SJCRH30 (cell line): ENCODE measurements at regions not wholly inside any gene's neighbourhood (a gene's known extent, or its start where the extent isn't known, plus 50 kb on each side); places are given as distances from the start of the nearest gene placed in this dataset.
A peak's percentile ranks its signal among the peaks of the same experiment; 100 is the strongest.

Source experiments
- DNase-seq, 2 experiments: peaks; one replicate each; pipeline ENCODE4 v3.0.0-alpha.2; 2015 to 2020
- H3K27ac ChIP-seq: fragments of 250-450 bp; sonication (Bioruptor Pico); 2 replicates; pipeline ENCODE4 v1.5.1; 2020; ENCODE audit warnings: mild to moderate bottlenecking, moderate library complexity
- H3K27me3 ChIP-seq: fragments of 250-450 bp; sonication (Bioruptor Pico); 2 replicates; pipeline ENCODE4 v1.5.1; 2020; ENCODE audit warnings: mild to moderate bottlenecking, moderate library complexity
- H3K36me3 ChIP-seq: fragments of 250-450 bp; sonication (Bioruptor Pico); 2 replicates; pipeline ENCODE4 v1.5.1; 2020; ENCODE audit warnings: mild to moderate bottlenecking, moderate library complexity
- H3K4me1 ChIP-seq: fragments of 250-450 bp; sonication (Bioruptor Pico); 2 replicates; pipeline ENCODE4 v1.5.1; 2020; ENCODE audit warnings: mild to moderate bottlenecking, moderate library complexity
- H3K4me3 ChIP-seq: fragments of 250-450 bp; sonication (Bioruptor Pico); 2 replicates; pipeline ENCODE4 v1.5.1; 2020; ENCODE audit warnings: mild to moderate bottlenecking, moderate library complexity
- H3K9me3 ChIP-seq: fragments of 250-450 bp; sonication (Bioruptor Pico); replicated peaks from 2 replicates; pipeline ENCODE4 v1.5.1; 2020; ENCODE audit warnings: mild to moderate bottlenecking, moderate library complexity

DNA sequence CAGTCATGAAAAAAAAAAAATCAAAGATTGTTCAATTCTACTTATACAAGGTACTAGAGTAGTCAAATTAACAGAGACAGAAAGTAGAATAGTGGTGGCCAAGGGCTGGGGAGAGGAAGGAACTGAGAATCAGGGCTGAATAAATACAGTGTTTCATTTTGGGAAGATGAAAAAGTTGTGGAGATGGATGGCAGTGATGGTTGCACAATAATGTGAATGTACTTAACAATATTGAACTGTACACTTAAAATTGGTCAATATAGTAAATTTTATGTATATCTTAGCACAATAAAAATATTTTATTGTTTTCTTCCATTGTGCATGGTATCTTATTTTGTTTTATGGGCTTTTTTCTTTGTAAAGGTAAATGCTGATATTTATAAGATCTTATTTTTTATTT lies 262.2 kb upstream of the AGTR1 start:
- no peak overlapping the region for H3K27ac ChIP-seq
- H3K4me1 ChIP-seq, result no peaks in the 10 kb centered on the region
- no peaks in the 10 kb centered on the region for H3K36me3 ChIP-seq
- no peaks in the 10 kb centered on the region for H3K9me3 ChIP-seq
- no peaks in the 10 kb centered on the region for H3K27me3 ChIP-seq
- H3K4me3 ChIP-seq, result no peak overlapping the region
- no peak for DNase-seq

DNA sequence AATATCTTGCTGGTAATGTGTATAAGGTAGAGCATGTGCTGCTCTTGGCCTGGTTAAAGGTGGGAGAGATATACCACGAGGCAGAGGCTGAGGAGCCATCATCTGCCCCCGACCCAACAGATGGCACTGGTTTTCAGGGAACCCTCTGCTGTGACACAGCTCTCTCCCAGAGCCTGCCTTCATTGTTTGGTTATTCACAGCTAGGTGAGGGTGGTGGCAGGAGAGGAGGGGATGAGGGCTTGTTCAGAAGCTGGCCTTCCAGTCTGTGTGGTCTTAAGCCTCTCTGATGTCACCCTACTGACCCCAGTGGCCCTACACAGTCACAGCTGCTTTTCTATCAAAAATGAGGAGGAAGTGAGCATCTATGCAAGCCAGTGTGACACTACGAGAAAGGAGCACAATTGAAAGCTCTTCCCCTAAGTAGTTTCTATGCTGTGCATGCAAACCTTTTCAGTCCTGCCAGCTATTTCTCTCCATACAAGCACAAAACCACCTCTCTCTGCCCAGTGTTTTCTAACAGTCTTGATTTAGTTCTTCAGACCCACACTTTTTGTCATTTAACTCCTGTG lies 258.4 kb upstream of the AGTR1 start:
- no peak overlapping the region for H3K4me3 ChIP-seq
- no peaks in the 10 kb centered on the region for H3K36me3 ChIP-seq
- no peaks in the 10 kb centered on the region for H3K9me3 ChIP-seq
- DNase-seq, result peak; percentile 2 to 5
- no peaks in the 10 kb centered on the region for H3K4me1 ChIP-seq
- H3K27me3 ChIP-seq, result no peaks in the 10 kb centered on the region
- H3K27ac ChIP-seq, result no peak overlapping the region

DNA sequence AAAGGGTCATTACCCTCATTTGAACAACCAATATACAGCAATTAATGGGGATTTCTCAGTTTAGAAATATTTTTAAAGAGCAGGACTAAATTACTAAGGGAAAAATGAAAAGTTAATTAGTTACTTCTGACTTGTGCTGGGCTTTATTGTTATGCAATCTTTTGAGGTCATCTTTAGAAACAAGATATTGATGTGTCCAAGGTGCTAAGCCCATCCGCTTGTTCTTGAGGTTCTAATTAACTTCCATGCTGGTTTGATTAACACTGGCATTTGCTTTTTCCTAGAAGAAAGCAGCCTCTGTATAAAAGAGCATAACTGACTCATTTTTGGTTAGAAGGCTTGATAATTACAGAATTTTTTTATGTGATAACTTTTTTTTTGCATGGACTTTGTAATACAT lies 256.5 kb upstream of the AGTR1 start:
- H3K27ac ChIP-seq, result no peak overlapping the region
- H3K9me3 ChIP-seq, result no peaks in the 10 kb centered on the region
- no peak overlapping the region for H3K4me3 ChIP-seq
- no peaks in the 10 kb centered on the region for H3K27me3 ChIP-seq
- no peaks in the 10 kb centered on the region for H3K36me3 ChIP-seq
- no peaks in the 10 kb centered on the region for H3K4me1 ChIP-seq
- no peak for DNase-seq

DNA sequence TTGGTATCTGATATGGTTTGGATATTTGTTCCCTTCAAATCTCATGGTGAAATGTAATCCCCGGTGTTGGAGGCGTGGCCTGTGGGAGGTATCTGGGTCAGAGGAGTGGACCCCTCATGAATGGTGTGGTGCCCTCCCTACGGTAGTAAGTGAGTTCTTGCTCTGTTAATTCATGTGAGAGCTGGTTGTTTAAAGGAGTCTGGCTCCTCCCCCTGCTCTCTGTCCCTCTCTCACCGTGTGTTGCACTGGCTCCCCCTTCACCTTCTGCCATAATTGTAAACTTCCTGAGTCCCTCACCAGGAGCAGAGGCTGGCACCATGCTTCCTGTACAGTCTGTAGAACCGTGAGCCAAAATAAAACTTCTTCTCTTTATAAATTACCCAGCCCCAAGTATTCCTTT lies 246.9 kb upstream of the AGTR1 start:
- Histone ChIP-seq H3K27ac (no peak overlapping the region), H3K36me3 (no peaks in the 10 kb centered on the region)
- DNase-seq, result peak in 1 of 2 experiments; percentile 4

DNA sequence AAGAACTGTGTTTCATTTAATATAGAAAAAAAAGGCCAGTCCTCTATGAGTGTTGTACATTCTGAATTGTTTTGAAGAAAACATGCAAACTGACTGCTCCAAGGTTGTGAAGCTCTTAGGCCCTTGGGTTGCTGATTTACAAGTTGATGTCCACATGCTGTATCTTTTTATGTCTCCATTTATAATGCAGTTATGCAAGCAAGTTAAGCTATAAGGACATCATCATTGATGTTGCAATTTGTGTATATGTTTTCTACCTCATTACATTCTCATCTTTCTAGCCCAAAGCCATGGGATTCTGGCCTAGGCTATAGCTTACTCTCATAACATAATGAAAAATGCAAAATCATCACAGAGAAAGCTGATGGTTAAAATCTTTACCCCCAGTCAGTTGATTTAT lies 245.7 kb upstream of the AGTR1 start:
- H3K27ac ChIP-seq, result no peak overlapping the region
- H3K4me3 ChIP-seq, result no peak overlapping the region
- H3K9me3 ChIP-seq, result no peaks in the 10 kb centered on the region
- no peaks in the 10 kb centered on the region for H3K36me3 ChIP-seq
- no peaks in the 10 kb centered on the region for H3K4me1 ChIP-seq
- no peak for DNase-seq
- no peaks in the 10 kb centered on the region for H3K27me3 ChIP-seq

More for the DNA sequence above, 246.9 kb upstream of the AGTR1 start:
- Histone ChIP-seq H3K4me1 (no peaks in the 10 kb centered on the region), H3K27me3 (no peaks in the 10 kb centered on the region), H3K9me3 (no peaks in the 10 kb centered on the region), H3K4me3 (no peak overlapping the region)

DNA sequence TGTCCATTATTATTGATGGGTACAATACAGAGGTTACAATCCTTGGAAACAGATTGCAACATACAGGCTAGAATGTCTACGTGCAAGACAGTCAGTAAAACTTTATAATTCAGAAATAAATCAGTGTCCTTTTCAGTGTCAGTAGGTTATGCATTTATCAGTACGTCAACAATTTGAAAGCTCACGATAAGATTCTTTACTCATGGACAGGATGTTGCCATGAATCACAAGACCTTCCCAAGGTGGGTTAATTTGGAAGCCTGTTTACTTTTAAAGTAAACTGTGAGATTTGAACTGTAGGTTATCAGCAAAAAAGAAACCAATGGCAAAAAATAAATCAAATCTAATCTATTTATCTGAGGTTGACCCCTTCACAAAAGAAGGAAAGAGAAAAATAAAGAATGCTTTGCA lies 243.9 kb upstream of the AGTR1 start:
- H3K4me1 ChIP-seq, result no peaks in the 10 kb centered on the region
- H3K27ac ChIP-seq, result no peak overlapping the region
- no peaks in the 10 kb centered on the region for H3K9me3 ChIP-seq
- DNase-seq, result no peak
- H3K36me3 ChIP-seq, result no peaks in the 10 kb centered on the region
- H3K4me3 ChIP-seq, result no peak overlapping the region
- H3K27me3 ChIP-seq, result no peaks in the 10 kb centered on the region

DNA sequence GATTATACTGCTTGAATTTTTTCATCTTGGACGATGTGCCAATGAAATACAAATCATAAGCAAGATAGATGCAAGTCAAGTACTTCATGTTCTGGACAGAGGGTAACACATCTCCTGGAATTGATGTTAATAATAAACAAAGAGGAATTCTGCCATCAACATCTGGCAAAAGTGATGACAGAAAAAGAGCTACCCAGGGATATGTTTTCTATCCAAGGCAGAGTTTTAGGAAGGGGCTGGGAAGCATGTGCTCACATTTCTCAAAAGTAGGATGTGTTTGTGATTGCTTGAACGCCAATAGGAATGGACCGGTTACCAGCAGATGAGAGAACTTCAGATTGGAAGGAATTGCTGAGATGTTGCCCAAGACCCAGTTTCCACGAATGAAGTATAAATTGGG lies 242.6 kb upstream of the AGTR1 start:
- no peaks in the 10 kb centered on the region for H3K4me1 ChIP-seq
- H3K27me3 ChIP-seq, result no peaks in the 10 kb centered on the region
- no peak overlapping the region for H3K4me3 ChIP-seq
- H3K36me3 ChIP-seq, result no peaks in the 10 kb centered on the region
- DNase-seq, result no peak
- no peak overlapping the region for H3K27ac ChIP-seq
- no peaks in the 10 kb centered on the region for H3K9me3 ChIP-seq

DNA sequence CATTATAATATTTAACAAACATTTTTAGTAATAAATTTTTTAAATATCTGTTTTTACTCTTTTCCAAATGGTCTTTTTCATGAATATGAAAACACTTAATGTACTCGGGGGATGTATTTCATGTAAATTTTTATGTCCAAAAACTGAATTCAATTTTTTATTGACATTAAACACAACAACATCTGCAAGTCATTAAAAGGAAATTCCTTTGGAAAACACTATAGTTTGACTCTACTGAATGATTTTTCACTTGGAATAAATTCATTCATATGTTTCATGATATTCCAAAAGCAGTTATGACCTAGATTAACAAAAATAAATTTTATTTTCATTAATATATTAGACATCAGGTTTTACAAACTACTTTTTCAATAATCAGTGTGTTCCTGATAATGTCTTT lies 239.8 kb upstream of the AGTR1 start:
- H3K27ac ChIP-seq, result no peak overlapping the region
- no peaks in the 10 kb centered on the region for H3K27me3 ChIP-seq
- no peaks in the 10 kb centered on the region for H3K4me1 ChIP-seq
- H3K9me3 ChIP-seq, result no peaks in the 10 kb centered on the region
- DNase-seq, result no peak
- H3K36me3 ChIP-seq, result no peaks in the 10 kb centered on the region
- H3K4me3 ChIP-seq, result no peak overlapping the region

DNA sequence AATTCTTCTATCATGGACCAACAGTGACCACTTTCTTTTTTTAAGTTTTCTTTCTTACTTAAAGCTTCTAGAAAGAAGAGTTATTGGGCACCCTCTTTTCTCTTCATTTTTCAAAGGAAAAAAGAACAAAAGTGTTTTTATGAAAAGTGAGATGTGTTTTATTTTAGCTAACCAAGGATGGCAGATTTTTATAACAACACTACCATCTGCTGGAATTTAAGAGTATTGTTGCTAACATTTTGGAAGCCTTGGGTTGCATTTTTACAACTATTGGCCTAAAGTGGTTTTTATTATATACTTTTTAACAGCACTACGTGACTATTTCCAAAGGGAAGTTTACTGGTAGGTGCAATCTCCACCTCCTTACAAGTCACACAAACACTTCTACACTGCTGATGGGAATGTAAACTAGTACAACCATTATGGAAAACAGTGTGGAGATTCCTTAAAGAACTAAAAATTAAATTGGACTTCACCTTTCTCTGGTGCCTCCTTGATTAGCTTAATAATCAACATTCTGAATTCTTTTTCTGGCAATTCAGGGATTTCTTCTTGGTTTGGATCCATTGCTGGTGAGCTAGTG lies 237.7 kb upstream of the AGTR1 start:
- Histone ChIP-seq H3K36me3 (no peaks in the 10 kb centered on the region), H3K27me3 (no peaks in the 10 kb centered on the region), H3K4me3 (no peak overlapping the region), H3K4me1 (no peaks in the 10 kb centered on the region), H3K27ac (no peak overlapping the region), H3K9me3 (no peaks in the 10 kb centered on the region)
- DNase-seq, result peak in 1 of 2 experiments; percentile 17

DNA sequence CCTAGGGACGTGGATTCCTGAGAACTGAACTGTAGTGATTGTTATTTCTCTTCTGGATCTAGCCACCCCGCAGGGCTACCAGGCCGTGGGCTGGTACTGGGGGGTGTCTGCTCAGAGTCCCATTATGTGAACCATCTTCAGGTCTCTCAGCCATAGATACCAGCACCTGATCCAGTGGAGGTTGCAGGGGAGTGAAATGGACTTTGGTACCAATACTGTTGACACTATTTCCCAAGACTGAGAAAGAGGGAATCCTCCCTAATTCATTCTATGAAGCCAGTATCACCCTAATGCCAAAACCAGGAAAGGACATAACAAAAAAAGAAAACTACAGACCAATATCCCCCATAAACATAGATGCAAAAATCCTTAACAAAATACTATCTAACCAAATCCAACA lies 237.0 kb upstream of the AGTR1 start:
- DNase-seq, result no peak
- Histone ChIP-seq H3K9me3 (no peaks in the 10 kb centered on the region), H3K4me1 (no peaks in the 10 kb centered on the region), H3K36me3 (no peaks in the 10 kb centered on the region), H3K4me3 (no peak overlapping the region), H3K27me3 (no peaks in the 10 kb centered on the region), H3K27ac (no peak overlapping the region)

DNA sequence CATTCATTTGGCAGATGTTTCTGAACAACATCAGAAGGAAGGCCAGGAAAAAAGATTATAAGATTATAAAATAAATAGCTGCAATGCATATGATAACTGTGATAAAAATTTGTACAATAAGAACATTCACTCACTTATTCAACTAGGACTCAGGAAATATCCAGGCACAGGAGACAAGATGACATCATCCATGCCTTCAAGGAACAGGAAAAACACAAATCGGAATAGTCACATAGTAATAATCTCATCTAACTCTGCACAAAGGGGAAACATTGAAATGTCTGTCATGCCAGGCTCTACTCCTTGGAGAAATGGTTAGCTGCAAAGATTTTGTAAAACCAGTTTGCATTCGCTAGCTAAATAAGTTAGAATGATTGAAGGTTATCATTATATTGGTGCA lies 233.5 kb upstream of the AGTR1 start:
- Histone ChIP-seq H3K36me3 (no peaks in the 10 kb centered on the region), H3K27me3 (no peaks in the 10 kb centered on the region), H3K27ac (no peak overlapping the region), H3K4me1 (no peaks in the 10 kb centered on the region), H3K9me3 (no peaks in the 10 kb centered on the region), H3K4me3 (no peak overlapping the region)
- DNase-seq, result no peak

DNA sequence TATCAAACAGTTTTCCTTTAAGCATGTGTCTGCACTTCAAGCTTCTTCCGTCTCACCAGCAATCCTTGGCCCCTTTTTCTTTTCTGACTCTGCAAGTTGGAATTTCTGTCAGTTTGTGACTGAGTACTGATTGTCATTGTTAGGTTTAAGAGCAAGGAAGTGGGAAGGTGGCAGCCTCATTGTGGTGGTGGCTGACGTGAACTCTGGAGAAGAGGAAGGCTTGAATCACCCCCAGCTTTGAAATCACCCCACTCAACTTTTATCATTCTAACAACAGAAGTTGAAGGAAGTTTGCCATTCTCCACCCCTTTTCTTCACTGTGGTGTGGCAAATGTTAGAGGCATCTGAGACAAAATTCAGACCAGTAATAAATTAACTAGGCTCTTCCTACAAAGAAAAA lies 231.6 kb upstream of the AGTR1 start:
- Histone ChIP-seq H3K36me3 (no peaks in the 10 kb centered on the region), H3K27me3 (no peaks in the 10 kb centered on the region), H3K4me3 (no peak overlapping the region), H3K4me1 (no peaks in the 10 kb centered on the region), H3K9me3 (no peaks in the 10 kb centered on the region), H3K27ac (no peak overlapping the region)
- DNase-seq, result no peak

DNA sequence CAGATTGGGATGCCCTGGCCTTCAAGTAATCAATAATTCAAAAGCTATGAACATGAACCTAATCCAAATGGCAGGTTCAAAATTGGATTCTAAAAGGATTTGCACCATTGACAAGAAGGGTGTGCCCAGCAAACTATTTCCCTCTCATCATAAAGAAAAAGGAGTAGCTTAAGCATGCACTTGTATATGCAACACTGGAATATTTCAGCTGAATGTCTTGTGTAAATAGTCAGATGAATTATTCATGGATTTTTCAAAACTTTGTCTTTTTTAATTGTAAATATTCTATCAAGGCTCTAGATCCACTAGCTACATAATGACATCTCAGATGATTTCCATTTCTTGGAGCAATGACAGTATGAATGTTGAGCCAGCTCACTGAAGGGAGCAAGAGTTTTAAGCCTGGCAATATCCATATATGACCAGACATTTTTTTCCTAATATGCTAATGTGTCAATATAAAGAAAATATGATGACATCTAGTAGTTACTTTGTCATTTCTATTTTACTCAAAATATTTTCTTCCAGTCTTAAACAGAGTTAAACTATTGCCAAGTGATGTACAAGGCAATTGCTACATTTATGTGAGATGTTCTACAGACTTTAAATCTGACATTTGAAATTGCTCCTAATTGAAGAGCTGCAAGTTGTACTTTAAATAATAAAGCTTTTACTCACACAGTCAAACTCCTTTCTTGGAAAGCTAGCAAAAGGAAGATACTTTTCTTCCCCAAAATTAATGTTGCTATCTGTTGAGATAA lies 230.5 kb upstream of the AGTR1 start:
- Histone ChIP-seq H3K9me3 (no peaks in the 10 kb centered on the region), H3K4me1 (no peaks in the 10 kb centered on the region), H3K27me3 (no peaks in the 10 kb centered on the region), H3K27ac (no peak overlapping the region), H3K36me3 (no peaks in the 10 kb centered on the region), H3K4me3 (no peak overlapping the region)
- DNase-seq, result no peak

DNA sequence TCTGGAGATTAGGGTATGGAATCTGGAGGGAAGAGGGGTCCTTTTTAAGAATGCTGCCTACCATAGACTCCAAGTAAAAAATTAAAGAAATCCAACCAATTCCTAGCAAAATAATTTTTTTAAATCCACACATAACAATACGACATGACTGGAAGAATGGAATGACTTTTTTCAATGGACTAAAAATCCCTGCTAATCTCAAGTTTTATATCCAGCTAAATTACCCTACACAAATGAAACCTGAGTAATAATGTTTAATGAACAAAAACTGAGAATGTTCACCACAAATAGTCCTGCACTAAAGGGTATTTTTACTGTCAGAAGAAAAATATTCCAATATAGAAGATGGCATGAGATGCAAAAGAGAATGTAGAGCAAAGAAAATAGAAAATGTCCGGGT lies 220.3 kb upstream of the AGTR1 start:
- Histone ChIP-seq H3K27ac (no peak overlapping the region), H3K4me1 (no peaks in the 10 kb centered on the region), H3K27me3 (no peaks in the 10 kb centered on the region), H3K9me3 (no peaks in the 10 kb centered on the region), H3K4me3 (no peak overlapping the region), H3K36me3 (no peaks in the 10 kb centered on the region)
- DNase-seq, result no peak

DNA sequence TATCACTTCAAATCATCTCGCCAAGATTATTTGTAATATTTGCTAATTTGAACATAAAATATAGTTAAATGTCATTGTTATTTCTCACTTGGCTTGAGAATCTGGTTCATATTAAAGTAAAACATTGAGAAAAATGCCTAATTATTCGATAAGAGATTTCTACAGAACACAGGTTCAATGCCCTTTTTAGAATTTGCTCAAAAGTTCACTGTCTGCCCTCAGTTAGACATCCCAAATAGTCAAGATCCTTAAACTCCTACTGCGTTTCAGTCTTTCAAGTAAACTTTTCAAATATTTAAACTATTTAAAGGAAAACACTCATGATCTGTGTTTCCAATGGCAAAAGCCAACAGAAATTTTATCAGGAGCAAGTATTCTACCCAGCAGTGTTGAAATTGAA lies 204.1 kb upstream of the AGTR1 start:
- DNase-seq, result no peak

DNA sequence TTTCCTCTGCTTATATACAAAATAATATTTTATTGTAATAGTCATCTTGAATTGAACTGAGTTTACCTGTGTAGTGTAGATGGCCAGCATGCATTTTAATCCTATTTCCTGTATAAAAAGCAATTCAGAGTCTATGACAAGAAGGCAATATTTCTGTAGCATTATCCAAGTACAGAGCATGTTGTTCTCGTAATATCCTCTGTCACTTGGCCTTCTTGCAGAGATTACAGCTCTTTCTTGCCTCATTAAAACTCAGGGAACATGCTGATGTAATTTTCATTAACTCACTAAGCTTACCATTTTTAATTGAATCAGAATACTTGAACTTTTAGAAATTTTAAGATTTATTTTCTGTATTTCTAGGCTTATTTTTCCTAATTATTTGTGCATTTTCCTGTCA lies 203.3 kb upstream of the AGTR1 start:
- Histone ChIP-seq H3K27ac (no peak overlapping the region), H3K27me3 (no peaks in the 10 kb centered on the region), H3K9me3 (no peaks in the 10 kb centered on the region), H3K4me1 (no peaks in the 10 kb centered on the region), H3K36me3 (no peaks in the 10 kb centered on the region), H3K4me3 (no peak overlapping the region)
- no peak for DNase-seq

More for the DNA sequence above, 204.1 kb upstream of the AGTR1 start:
- no peaks in the 10 kb centered on the region for H3K36me3 ChIP-seq
- H3K9me3 ChIP-seq, result no peaks in the 10 kb centered on the region
- H3K27me3 ChIP-seq, result no peaks in the 10 kb centered on the region
- no peak overlapping the region for H3K27ac ChIP-seq
- H3K4me3 ChIP-seq, result no peak overlapping the region
- no peaks in the 10 kb centered on the region for H3K4me1 ChIP-seq
